ENCODE measurements at regions not wholly inside any gene's neighbourhood (a gene's known extent, or its start where the extent isn't known, plus 50 kb on each side); places are given as distances from the start of the nearest gene placed in this dataset.

DNA sequence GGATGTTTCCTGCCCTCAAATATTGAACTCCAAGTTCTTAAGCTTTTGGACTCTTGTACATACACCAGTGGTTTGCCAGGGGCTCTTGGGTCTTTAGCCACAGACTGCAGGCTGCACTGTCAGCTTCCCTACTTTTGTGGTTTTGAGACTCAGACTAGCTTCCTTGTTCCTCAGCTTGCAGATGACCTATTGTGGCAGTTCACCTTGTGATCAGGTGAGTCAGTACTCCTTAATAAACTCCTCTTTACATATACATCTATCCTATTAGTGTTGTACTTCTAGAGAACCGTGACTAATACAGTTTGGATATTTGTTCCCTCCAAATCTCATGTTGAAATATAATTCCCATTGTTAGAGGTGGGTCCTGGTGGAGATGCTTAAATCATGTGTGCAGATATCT, 681.9 kb upstream of the ARRDC3 start:
- TF ChIP-seq, protein P1, sequence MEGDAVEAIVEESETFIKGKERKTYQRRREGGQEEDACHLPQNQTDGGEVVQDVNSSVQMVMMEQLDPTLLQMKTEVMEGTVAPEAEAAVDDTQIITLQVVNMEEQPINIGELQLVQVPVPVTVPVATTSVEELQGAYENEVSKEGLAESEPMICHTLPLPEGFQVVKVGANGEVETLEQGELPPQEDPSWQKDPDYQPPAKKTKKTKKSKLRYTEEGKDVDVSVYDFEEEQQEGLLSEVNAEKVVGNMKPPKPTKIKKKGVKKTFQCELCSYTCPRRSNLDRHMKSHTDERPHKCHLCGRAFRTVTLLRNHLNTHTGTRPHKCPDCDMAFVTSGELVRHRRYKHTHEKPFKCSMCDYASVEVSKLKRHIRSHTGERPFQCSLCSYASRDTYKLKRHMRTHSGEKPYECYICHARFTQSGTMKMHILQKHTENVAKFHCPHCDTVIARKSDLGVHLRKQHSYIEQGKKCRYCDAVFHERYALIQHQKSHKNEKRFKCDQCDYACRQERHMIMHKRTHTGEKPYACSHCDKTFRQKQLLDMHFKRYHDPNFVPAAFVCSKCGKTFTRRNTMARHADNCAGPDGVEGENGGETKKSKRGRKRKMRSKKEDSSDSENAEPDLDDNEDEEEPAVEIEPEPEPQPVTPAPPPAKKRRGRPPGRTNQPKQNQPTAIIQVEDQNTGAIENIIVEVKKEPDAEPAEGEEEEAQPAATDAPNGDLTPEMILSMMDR (IDR thresholded peaks at IDR 0.05), result no peak
- no peak for TF ChIP-seq POLR2A (IDR thresholded peaks at IDR 0.05)
